ENCODE measurements at regions not wholly inside any gene's neighbourhood (a gene's known extent, or its start where the extent isn't known, plus 50 kb on each side); places are given as distances from the start of the nearest gene placed in this dataset.

- Histone ChIP-seq H3K27ac (ENCODE audit: insufficient read depth, low read length) (no peak overlapping the region), H3K18ac (ENCODE audit: low read depth, low read length) (no peak overlapping the region), H4K91ac (ENCODE audit: insufficient read depth, low read depth, low read length) (no peak overlapping the region), H3K4me3 (ENCODE audit: insufficient read depth, low read depth, low read length) (no peak overlapping the region), H3K4me1 (ENCODE audit: control insufficient read depth, insufficient read depth, low read length) (no peaks in the 10 kb centered on the region; the same call in 1 of the 2 replicates), H4K20me1 (ENCODE audit: insufficient read depth, low read length) (no peaks in the 10 kb centered on the region), H2BK15ac (ENCODE audit: low read depth, low read length) (no peak overlapping the region), H3K14ac (replicated peaks; ENCODE audit: low read depth, low read length) (no peak overlapping the region), H3K4ac (ENCODE audit: low read depth, low read length) (no peak overlapping the region), H4K8ac (ENCODE audit: low read depth in 2 of 2, low read length in 2 of 2) (no peak overlapping the region), H2BK120ac (ENCODE audit: low read depth, low read length) (no peak overlapping the region), H3K23ac (ENCODE audit: low read depth, low read length) (no peak overlapping the region), H2AK9ac (replicated peaks; ENCODE audit: low read depth, low read length, poor library complexity) (no peak overlapping the region), H2AK5ac (ENCODE audit: low read depth, low read length) (no peak overlapping the region), H3K36me3 (ENCODE audit: control insufficient read depth, insufficient read depth, low read length) (no peaks in the 10 kb centered on the region), H2AFZ (replicated peaks; ENCODE audit: low read length, poor library complexity) (no peak overlapping the region), H3K9ac (ENCODE audit: low read depth, low read length) (no peak overlapping the region; the same call in 1 of the 2 replicates), H3K9me1 (ENCODE audit: insufficient read depth, low read length) (no peaks in the 10 kb centered on the region; the same call in 1 of the 2 replicates), H3K4me2 (ENCODE audit: low read depth, low read length) (no peak overlapping the region), H3K9me3 (ENCODE audit: control insufficient read depth, insufficient read depth, low read length) (no peaks in the 10 kb centered on the region), H2BK5ac (ENCODE audit: low read depth, low read length, poor library complexity, severe bottlenecking) (no peak overlapping the region), H3K79me1 (ENCODE audit: low read depth in 1 of 2, low read length in 2 of 2) (no peaks in the 10 kb centered on the region), H2BK20ac (ENCODE audit: low read depth, low read length) (no peak overlapping the region), H3K27me3 (ENCODE audit: control insufficient read depth, insufficient read depth, low read length) (peaks cover 29% of the 10 kb centered on the region), H4K5ac (ENCODE audit: low read depth, low read length) (no peak overlapping the region), H3K56ac (ENCODE audit: extremely low read depth, insufficient read depth, low read length) (no peak overlapping the region)
- no TSS peak for BruUV-seq (replicated peaks)
- no peak for ATAC-seq (ENCODE audit: low read depth)
- no CpG with 5 or more reads among the region's 2 CpGs for WGBS, 2 experiments (ENCODE audit: extremely low coverage in 2 of 2, insufficient read length in 1 of 2)
- ChIA-PET CTCF (no interaction called here), POLR2A (ENCODE audit: unreplicated experiment) (no interaction called here)
- intact Hi-C loops (cut with micrococcal nuclease) = no loop called here
- no peak for DNase-seq
- in situ Hi-C loops (cut with MboI; ENCODE audit: low sequenced_read_pairs) = no loop called here
- TF ChIP-seq MAZ (IDR thresholded peaks at IDR 0.05; ENCODE audit: borderline replicate concordance, low read depth, low read length) = no peak
- TF ChIP-seq ELK1 (IDR thresholded peaks at IDR 0.05; ENCODE audit: borderline replicate concordance, low read depth, low read length) = no peak
- TF ChIP-seq POLR2A (IDR thresholded peaks at IDR 0.05; ENCODE audit: low read depth, low read length) = no peak
- TF ChIP-seq CHD1 (IDR thresholded peaks at IDR 0.05; ENCODE audit: low read depth, low read length) = no peak
- no peak for TF ChIP-seq NFE2L2 (IDR thresholded peaks at IDR 0.05; ENCODE audit: low read depth, low read length)
- TF ChIP-seq MXI1 (IDR thresholded peaks at IDR 0.05; ENCODE audit: borderline replicate concordance, low read depth, low read length) = no peak
- TF ChIP-seq, protein P1, sequence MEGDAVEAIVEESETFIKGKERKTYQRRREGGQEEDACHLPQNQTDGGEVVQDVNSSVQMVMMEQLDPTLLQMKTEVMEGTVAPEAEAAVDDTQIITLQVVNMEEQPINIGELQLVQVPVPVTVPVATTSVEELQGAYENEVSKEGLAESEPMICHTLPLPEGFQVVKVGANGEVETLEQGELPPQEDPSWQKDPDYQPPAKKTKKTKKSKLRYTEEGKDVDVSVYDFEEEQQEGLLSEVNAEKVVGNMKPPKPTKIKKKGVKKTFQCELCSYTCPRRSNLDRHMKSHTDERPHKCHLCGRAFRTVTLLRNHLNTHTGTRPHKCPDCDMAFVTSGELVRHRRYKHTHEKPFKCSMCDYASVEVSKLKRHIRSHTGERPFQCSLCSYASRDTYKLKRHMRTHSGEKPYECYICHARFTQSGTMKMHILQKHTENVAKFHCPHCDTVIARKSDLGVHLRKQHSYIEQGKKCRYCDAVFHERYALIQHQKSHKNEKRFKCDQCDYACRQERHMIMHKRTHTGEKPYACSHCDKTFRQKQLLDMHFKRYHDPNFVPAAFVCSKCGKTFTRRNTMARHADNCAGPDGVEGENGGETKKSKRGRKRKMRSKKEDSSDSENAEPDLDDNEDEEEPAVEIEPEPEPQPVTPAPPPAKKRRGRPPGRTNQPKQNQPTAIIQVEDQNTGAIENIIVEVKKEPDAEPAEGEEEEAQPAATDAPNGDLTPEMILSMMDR (conservative IDR thresholded peaks at IDR 0.05; ENCODE audit: low read depth, low read length) = no peak
- no peak for TF ChIP-seq RCOR1 (IDR thresholded peaks at IDR 0.05; ENCODE audit: insufficient replicate concordance, low read length)
- no peak for TF ChIP-seq BHLHE40 (IDR thresholded peaks at IDR 0.05; ENCODE audit: low read depth, low read length)
- TF ChIP-seq RFX5 (IDR thresholded peaks at IDR 0.05; ENCODE audit: low read depth, low read length) = no peak
- no peak for TF ChIP-seq USF2 (IDR thresholded peaks at IDR 0.05; ENCODE audit: low read depth, low read length)
- TF ChIP-seq MAFK (IDR thresholded peaks at IDR 0.05; ENCODE audit: low read depth, low read length) = no peak
- no peak for TF ChIP-seq SMC3 (IDR thresholded peaks at IDR 0.05; ENCODE audit: low read depth, low read length)
- no peak for TF ChIP-seq RAD21 (IDR thresholded peaks at IDR 0.05; ENCODE audit: low read length)
- TF ChIP-seq CEBPB (IDR thresholded peaks at IDR 0.05; ENCODE audit: low read depth, low read length) = no peak
- TF ChIP-seq FOS (IDR thresholded peaks at IDR 0.05; ENCODE audit: low read depth, low read length) = no peak
- dilution Hi-C loops (cut with HindIII; ENCODE audit: low sequenced_read_pairs, unreplicated experiment) = no loop called here
Measured at GRCh38 chr3:72242326-72242725, 457.4 kb upstream of the PROK2 start.

Data from IMR-90 (cell line).